K562 (cell line): ENCODE measurements at regions not wholly inside any gene's neighbourhood (a gene's known extent, or its start where the extent isn't known, plus 50 kb on each side); places are given as distances from the start of the nearest gene placed in this dataset.

Experiments
- ELF4 ChIP-seq: fragments of 450-650 bp; formaldehyde crosslinking; IDR thresholded peaks from 2 replicates; pipeline ENCODE4 v1.4.0; 2022; ENCODE audit warnings: missing genetic modification characterization
- JUNB ChIP-seq: fragments of 450-650 bp; formaldehyde crosslinking; conservative IDR thresholded peaks from 2 replicates; pipeline ENCODE4 v1.4.0; 2020; ENCODE audit warnings: mild to moderate bottlenecking
- TF ChIP-seq, protein P1 (sequence below), 2 experiments: fragments of 450-650 bp; formaldehyde crosslinking in 1 of 2; IDR thresholded peaks; 2 replicates each; pipeline versions ENCODE4 v1.4.0 to v1.6.1; 2014 to 2020; ENCODE audit warnings: mild to moderate bottlenecking in 2 of 2, borderline replicate concordance in 1 of 2, low read depth in 1 of 2

- TF ChIP-seq ELF4 (CRISPR knock-in tag), result no peak
- TF ChIP-seq, protein P1, sequence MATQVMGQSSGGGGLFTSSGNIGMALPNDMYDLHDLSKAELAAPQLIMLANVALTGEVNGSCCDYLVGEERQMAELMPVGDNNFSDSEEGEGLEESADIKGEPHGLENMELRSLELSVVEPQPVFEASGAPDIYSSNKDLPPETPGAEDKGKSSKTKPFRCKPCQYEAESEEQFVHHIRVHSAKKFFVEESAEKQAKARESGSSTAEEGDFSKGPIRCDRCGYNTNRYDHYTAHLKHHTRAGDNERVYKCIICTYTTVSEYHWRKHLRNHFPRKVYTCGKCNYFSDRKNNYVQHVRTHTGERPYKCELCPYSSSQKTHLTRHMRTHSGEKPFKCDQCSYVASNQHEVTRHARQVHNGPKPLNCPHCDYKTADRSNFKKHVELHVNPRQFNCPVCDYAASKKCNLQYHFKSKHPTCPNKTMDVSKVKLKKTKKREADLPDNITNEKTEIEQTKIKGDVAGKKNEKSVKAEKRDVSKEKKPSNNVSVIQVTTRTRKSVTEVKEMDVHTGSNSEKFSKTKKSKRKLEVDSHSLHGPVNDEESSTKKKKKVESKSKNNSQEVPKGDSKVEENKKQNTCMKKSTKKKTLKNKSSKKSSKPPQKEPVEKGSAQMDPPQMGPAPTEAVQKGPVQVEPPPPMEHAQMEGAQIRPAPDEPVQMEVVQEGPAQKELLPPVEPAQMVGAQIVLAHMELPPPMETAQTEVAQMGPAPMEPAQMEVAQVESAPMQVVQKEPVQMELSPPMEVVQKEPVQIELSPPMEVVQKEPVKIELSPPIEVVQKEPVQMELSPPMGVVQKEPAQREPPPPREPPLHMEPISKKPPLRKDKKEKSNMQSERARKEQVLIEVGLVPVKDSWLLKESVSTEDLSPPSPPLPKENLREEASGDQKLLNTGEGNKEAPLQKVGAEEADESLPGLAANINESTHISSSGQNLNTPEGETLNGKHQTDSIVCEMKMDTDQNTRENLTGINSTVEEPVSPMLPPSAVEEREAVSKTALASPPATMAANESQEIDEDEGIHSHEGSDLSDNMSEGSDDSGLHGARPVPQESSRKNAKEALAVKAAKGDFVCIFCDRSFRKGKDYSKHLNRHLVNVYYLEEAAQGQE (IDR thresholded peaks at IDR 0.05; ENCODE audit: borderline replicate concordance), result no peak
- TF ChIP-seq, protein P1 (CRISPR knock-in tag; IDR thresholded peaks at IDR 0.05; ENCODE audit: low read depth), result no peak
- no peak for TF ChIP-seq JUNB (CRISPR knock-in tag)
Observed at GRCh38 chr1:185646202-185646683, 87.9 kb upstream of the HMCN1 start.
